ENCODE measurements at regions not wholly inside any gene's neighbourhood (a gene's known extent, or its start where the extent isn't known, plus 50 kb on each side); places are given as distances from the start of the nearest gene placed in this dataset.

DNA sequence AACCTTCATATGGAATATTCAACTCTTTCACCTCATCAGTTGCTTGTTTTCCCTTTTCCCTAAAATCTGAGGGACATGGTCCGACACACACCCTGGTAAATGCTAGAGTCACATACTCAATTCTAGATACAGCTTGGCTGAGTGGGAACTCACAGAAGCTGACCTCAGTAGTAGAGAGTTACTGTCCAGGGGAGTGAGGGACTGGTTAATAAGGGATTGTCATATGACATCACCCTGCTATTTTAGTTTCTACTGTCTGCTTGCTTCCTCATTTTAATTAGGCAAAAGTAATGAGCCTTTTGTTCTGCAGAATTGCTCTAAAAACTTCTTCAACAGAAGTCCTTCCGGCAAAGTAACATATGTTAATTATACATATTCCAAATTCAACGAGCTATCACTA is 244.5 kb downstream of the ZIC4 start:
- no peak for TF ChIP-seq EZH2phosphoT487 (IDR thresholded peaks at IDR 0.05; ENCODE audit: borderline replicate concordance)
- TF ChIP-seq CTCF (conservative IDR thresholded peaks at IDR 0.05; ENCODE audit: low read length): no peak
- Histone ChIP-seq H3K9ac (ENCODE audit: low read depth, low read length, poor library complexity, severe bottlenecking) (no peak overlapping the region), H3K4me3 (ENCODE audit: low read length, poor library complexity, severe bottlenecking) (no peak overlapping the region), H4K20me1 (ENCODE audit: insufficient read depth, low read length, poor library complexity, severe bottlenecking) (no peaks in the 10 kb centered on the region), H3K4me2 (ENCODE audit: low read depth, low read length, poor library complexity, severe bottlenecking) (no peak overlapping the region), H3K79me2 (ENCODE audit: insufficient read depth, low read length) (no peaks in the 10 kb centered on the region), H3K36me3 (ENCODE audit: insufficient read depth, low read length) (no peaks in the 10 kb centered on the region), H3F3A (ENCODE audit: low read depth) (no peaks in the 10 kb centered on the region), H3K9me2 (replicated peaks; ENCODE audit: low read depth, low read length) (no peaks in the 10 kb centered on the region), H3K27me3 (ENCODE audit: insufficient read depth, low read length, poor library complexity, severe bottlenecking) (no peaks in the 10 kb centered on the region), H2AFZ (ENCODE audit: low read length) (no peak overlapping the region), H3K9me3 (ENCODE audit: insufficient read depth, low read depth, low read length) (no peaks in the 10 kb centered on the region), H3K4me1 (ENCODE audit: insufficient read depth, low read length, poor library complexity, severe bottlenecking) (no peaks in the 10 kb centered on the region)

- no peak for TF ChIP-seq EZH2phosphoT487 (IDR thresholded peaks at IDR 0.05; ENCODE audit: borderline replicate concordance)
- TF ChIP-seq CTCF (conservative IDR thresholded peaks at IDR 0.05; ENCODE audit: low read length): no peak
- Histone ChIP-seq H3K79me2 (ENCODE audit: insufficient read depth, low read length) (no peaks in the 10 kb centered on the region), H3F3A (ENCODE audit: low read depth) (no peaks in the 10 kb centered on the region), H3K4me3 (ENCODE audit: low read length, poor library complexity, severe bottlenecking) (no peak overlapping the region), H3K4me2 (ENCODE audit: low read depth, low read length, poor library complexity, severe bottlenecking) (no peak overlapping the region), H2AFZ (ENCODE audit: low read length) (no peak overlapping the region), H3K4me1 (ENCODE audit: insufficient read depth, low read length, poor library complexity, severe bottlenecking) (no peaks in the 10 kb centered on the region), H4K20me1 (ENCODE audit: insufficient read depth, low read length, poor library complexity, severe bottlenecking) (no peaks in the 10 kb centered on the region), H3K36me3 (ENCODE audit: insufficient read depth, low read length) (no peaks in the 10 kb centered on the region), H3K9me2 (replicated peaks; ENCODE audit: low read depth, low read length) (no peaks in the 10 kb centered on the region), H3K27me3 (ENCODE audit: insufficient read depth, low read length, poor library complexity, severe bottlenecking) (peaks cover 3% of the 10 kb centered on the region), H3K9me3 (ENCODE audit: insufficient read depth, low read depth, low read length) (no peaks in the 10 kb centered on the region), H3K9ac (ENCODE audit: low read depth, low read length, poor library complexity, severe bottlenecking) (no peak overlapping the region)
Measured at GRCh38 chr3:147160984-147161383, 245.4 kb downstream of the ZIC4 start.

DNA sequence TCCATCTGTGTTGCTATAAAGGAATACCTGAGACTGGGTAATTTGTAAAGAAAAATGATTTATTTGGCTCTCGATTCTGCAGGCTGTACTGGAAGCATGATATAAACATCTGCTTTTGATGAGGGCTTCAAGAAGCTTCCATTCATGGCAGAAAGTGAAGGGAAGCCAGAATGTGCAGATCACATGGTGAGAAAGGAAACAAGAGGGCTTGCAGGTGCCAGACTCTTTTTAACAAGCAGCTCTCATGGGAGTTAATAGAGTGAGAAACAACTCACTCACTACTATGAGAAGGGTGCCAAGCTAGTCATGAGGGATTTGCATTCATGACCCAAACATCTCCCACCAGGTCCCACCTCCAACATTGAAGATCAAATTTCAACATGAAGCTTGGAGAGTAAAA is 247.2 kb downstream of the ZIC4 start:
- Histone ChIP-seq H4K20me1 (ENCODE audit: insufficient read depth, low read length, poor library complexity, severe bottlenecking) (no peaks in the 10 kb centered on the region), H3K9me2 (replicated peaks; ENCODE audit: low read depth, low read length) (no peaks in the 10 kb centered on the region), H3K9ac (ENCODE audit: low read depth, low read length, poor library complexity, severe bottlenecking) (no peak overlapping the region), H3K36me3 (ENCODE audit: insufficient read depth, low read length) (no peaks in the 10 kb centered on the region), H3K9me3 (ENCODE audit: insufficient read depth, low read depth, low read length) (no peaks in the 10 kb centered on the region), H3K4me2 (ENCODE audit: low read depth, low read length, poor library complexity, severe bottlenecking) (no peak overlapping the region), H3F3A (ENCODE audit: low read depth) (no peaks in the 10 kb centered on the region), H3K4me1 (ENCODE audit: insufficient read depth, low read length, poor library complexity, severe bottlenecking) (no peaks in the 10 kb centered on the region), H2AFZ (ENCODE audit: low read length) (no peak overlapping the region), H3K4me3 (ENCODE audit: low read length, poor library complexity, severe bottlenecking) (no peak overlapping the region), H3K79me2 (ENCODE audit: insufficient read depth, low read length) (no peaks in the 10 kb centered on the region), H3K27me3 (ENCODE audit: insufficient read depth, low read length, poor library complexity, severe bottlenecking) (peaks cover 3% of the 10 kb centered on the region)
- TF ChIP-seq EZH2phosphoT487 (IDR thresholded peaks at IDR 0.05; ENCODE audit: borderline replicate concordance) (no peak), CTCF (conservative IDR thresholded peaks at IDR 0.05; ENCODE audit: low read length) (no peak)
